Thyroid gland (tissue), 4 donors: ENCODE measurements at regions not wholly inside any gene's neighbourhood (a gene's known extent, or its start where the extent isn't known, plus 50 kb on each side); places are given as distances from the start of the nearest gene placed in this dataset.

Experiments
- POLR2A ChIP-seq, 2 donors: fragments of 450-650 bp; IDR thresholded peaks; one replicate each; pipeline ENCODE4 v1.6.1; 2017; ENCODE audit warnings: antibody characterized with exemption in 2 of 2, mild to moderate bottlenecking in 2 of 2, moderate library complexity in 1 of 2
- TF ChIP-seq, protein P1 (sequence below), 6 experiments: fragments of 200-600 bp in 3 of 6; fragments of 450-650 bp in 3 of 6; sonication (generic) in 3 of 6; IDR thresholded peaks; one replicate each; pipeline ENCODE4 v1.5.1; 2016 to 2019; ENCODE audit warnings: antibody characterized with exemption in 6 of 6, mild to moderate bottlenecking in 2 of 6, inconsistent platforms in 1 of 6, moderate library complexity in 1 of 6

GRCh38 chr20:48400009-48400408, 427.8 kb downstream of the PREX1 start:
- TF ChIP-seq, protein P1, sequence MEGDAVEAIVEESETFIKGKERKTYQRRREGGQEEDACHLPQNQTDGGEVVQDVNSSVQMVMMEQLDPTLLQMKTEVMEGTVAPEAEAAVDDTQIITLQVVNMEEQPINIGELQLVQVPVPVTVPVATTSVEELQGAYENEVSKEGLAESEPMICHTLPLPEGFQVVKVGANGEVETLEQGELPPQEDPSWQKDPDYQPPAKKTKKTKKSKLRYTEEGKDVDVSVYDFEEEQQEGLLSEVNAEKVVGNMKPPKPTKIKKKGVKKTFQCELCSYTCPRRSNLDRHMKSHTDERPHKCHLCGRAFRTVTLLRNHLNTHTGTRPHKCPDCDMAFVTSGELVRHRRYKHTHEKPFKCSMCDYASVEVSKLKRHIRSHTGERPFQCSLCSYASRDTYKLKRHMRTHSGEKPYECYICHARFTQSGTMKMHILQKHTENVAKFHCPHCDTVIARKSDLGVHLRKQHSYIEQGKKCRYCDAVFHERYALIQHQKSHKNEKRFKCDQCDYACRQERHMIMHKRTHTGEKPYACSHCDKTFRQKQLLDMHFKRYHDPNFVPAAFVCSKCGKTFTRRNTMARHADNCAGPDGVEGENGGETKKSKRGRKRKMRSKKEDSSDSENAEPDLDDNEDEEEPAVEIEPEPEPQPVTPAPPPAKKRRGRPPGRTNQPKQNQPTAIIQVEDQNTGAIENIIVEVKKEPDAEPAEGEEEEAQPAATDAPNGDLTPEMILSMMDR (IDR thresholded peaks at IDR 0.05), result no peak
- TF ChIP-seq POLR2A (IDR thresholded peaks at IDR 0.05), result no peak
